Choroid plexus epithelial cell (primary cell): ENCODE measurements at regions not wholly inside any gene's neighbourhood (a gene's known extent, or its start where the extent isn't known, plus 50 kb on each side); places are given as distances from the start of the nearest gene placed in this dataset.
"Not testable (repeated sequence)": the region's sequence is repeated elsewhere in the genome, so short reads cannot be mapped to it uniquely, and the experiment has no call there.

Source experiments
- DNase-seq: peaks from one replicate; pipeline ENCODE4 v3.0.0-alpha.2; 2010; ENCODE audit warnings: low read depth
- H3K4me3 ChIP-seq: 2 replicates; pipeline ENCODE4 v1.5.1; 2011; ENCODE audit warnings: low read depth, mild to moderate bottlenecking, control low read depth, low read length, moderate library complexity
- TF ChIP-seq, protein P1 (sequence below): conservative IDR thresholded peaks from 2 replicates; pipeline ENCODE4 v1.5.1; 2011; ENCODE audit warnings: low read depth, mild to moderate bottlenecking, control low read depth, inconsistent platforms, low read length, moderate library complexity

DNA sequence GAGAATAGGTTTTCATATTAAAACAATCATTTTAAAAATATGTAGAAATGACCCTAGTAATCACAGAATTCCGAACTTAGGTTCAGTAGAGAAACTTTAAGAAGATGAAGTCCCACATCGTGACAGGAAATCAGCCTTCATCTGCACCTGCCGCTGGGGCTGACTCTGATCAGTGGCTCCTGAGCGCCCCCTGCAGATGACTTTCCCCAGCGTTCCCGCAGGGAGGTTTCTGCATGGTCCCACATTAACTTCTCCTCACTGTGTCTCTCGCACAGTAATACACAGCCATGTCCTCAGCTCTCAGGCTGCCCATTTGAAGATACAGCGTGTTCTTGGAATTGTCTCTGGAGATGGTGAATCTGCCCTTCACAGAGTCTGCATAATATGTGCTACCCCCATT lies 1131.1 kb downstream of the TMEM121 start:
- TF ChIP-seq, protein P1, sequence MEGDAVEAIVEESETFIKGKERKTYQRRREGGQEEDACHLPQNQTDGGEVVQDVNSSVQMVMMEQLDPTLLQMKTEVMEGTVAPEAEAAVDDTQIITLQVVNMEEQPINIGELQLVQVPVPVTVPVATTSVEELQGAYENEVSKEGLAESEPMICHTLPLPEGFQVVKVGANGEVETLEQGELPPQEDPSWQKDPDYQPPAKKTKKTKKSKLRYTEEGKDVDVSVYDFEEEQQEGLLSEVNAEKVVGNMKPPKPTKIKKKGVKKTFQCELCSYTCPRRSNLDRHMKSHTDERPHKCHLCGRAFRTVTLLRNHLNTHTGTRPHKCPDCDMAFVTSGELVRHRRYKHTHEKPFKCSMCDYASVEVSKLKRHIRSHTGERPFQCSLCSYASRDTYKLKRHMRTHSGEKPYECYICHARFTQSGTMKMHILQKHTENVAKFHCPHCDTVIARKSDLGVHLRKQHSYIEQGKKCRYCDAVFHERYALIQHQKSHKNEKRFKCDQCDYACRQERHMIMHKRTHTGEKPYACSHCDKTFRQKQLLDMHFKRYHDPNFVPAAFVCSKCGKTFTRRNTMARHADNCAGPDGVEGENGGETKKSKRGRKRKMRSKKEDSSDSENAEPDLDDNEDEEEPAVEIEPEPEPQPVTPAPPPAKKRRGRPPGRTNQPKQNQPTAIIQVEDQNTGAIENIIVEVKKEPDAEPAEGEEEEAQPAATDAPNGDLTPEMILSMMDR, result no peak
- no peak for DNase-seq
- no peak overlapping the region for H3K4me3 ChIP-seq

DNA sequence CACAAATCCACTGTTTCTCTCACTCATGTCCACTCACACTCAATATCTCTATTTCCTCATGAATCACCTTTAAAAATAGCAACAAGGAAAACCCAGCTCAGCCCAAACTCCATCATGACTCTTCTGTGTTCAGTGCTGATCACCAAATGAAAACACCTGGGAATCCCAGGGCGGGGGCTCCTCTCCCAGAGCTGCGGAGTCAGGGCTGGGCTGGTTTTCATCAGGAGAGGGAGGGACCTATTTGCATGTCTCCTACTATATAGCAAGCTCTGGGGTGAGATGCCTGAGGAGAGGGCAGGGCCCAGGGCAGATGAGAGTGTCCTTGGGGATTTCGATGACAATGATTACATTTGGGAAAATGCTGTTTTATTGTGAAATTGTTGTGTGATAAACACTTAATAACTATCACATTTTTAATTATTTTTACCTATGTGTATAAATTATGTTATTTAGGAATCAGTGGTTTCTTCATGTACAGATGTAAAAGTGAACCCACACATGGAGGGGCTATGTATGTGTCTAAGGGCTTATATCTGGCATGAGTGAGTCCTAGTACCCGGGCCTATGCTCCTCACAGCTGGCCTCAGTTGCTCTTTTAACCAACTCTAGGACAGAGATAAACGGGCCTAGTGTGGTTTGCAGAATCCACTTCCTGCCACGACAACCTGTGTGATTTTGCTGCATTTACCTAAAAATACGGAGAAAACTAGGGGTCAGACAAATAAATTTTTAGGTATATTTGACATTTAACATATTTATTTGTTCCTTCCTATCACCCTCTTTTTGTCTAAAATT lies 1131.9 kb downstream of the TMEM121 start:
- not testable (repeated sequence) for DNase-seq, H3K4me3 ChIP-seq

DNA sequence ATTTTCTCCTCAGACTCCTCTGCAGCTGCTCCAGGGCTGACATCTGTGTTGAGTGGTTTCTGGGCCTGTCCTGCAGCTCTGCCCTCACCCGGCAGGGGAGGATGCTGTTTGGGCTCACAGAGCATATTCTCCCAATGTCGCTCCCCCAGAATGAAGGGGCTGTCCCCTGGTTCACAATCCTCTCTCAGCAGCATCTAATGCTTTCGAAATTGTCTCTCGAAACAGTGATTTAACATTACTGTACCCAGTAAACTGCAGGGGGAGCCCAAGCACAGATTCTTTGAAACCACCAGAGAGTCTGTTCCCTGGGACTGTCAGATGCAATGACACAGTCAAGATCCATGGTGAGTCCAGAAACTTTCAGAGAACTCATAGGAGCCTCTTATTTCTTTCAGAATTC lies 1135.2 kb downstream of the TMEM121 start:
- not testable (repeated sequence) for DNase-seq

DNA sequence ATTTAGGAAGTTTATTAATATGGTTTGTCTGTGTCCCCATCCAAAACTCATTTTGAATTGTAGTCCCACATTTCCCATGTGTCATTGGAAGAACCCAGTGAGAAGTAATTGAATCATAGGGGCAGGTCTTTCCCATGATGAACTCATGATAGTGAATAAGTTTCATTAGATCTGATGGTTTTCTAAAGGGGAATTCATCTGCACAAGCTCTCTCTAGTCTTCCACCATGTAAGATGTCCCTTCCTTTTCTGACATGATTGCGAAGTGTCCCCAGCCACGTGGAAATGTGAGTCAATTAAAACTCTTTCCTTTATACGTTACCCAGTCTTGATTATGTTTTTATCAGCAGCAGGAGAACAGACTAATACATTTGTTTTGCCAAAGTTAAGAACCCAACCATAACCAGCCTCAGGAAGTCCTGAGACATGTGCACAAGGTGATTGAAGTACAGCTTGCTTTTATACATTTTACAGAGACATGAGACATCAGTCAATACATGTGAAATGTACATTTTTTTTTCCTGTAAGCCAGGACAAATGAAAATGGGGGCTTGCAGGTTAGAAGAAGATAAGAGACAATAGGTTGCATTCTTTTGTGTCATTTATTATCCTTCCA lies 1136.7 kb downstream of the TMEM121 start:
- H3K4me3 ChIP-seq, result no peak overlapping the region
- no peak for DNase-seq
- TF ChIP-seq, protein P1, result no peak

More for the DNA sequence above, 1135.2 kb downstream of the TMEM121 start:
- H3K4me3 ChIP-seq, result not testable (repeated sequence)

DNA sequence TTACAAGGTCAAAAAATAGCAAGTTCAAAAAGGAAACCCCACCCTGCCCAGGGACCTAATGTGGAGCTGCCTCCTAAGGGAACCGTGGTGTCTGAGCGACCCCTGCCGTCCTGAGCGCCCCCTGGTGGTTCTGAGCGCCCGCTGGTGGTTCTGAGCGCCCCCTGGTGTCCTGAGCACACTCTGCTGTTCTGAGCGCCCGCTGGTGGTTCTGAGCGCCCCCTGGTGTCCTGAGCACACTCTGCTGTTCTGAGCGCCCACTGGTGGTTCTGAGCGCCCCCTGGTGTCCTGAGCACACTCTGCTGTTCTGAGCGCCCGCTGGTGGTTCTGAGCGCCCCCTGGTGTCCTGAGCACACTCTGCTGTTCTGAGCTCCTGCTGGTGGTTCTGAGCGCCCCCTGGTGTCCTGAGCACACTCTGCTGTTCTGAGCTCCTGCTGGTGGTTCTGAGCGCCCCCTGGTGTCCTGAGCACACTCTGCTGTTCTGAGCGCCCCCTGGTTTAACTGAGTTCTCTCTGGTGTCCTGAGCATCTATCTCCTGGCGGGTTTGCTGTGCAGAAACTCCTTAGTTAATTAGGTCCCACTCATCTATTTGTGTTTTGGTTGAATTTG lies 1137.5 kb downstream of the TMEM121 start:
- not testable (repeated sequence) for DNase-seq, H3K4me3 ChIP-seq

DNA sequence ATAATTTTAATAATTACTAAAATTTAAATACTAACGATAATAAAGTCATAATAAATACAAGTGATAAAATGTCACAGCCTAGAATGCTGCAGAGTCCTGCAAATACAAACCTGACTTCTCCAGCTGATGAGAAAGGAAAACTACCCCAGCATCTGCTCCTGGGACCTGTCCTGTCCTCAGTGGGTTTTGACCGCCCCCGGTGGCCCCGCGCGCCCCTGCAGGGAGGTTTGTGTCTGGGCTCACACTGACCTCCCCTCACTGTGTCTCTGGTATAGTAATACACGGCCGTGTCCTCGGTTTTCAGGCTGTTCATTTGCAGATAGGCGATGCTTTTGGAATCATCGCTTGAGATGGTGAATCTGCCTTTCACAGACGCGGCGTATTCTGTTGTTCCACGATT lies 1139.4 kb downstream of the TMEM121 start:
- DNase-seq, result no peak
- TF ChIP-seq, protein P1, result no peak

More for the DNA sequence above, 1137.5 kb downstream of the TMEM121 start:
- TF ChIP-seq, protein P1, result peak; percentile 14

DNA sequence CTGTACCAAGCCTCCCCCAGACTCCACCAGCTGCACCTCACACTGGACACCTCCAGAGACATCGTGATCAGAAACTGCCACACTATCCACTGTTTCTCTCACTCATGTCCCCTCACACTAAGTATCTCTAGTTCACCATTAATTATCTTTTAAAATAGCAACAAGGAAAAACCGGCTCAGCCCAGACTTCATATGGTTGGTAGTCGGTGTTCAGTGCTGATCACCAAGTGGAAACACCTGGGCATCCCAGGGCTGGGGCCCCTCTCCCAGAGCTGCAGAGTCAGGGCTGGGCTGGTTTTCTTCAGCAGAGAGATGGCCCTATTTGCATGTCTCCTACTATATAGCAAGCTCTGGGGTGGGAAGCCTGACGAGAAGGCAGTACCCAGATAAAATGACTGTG lies 1140.0 kb downstream of the TMEM121 start:
- H3K4me3 ChIP-seq, result no peak overlapping the region

More for the DNA sequence above, 1139.4 kb downstream of the TMEM121 start:
- no peak overlapping the region for H3K4me3 ChIP-seq

More for the DNA sequence above, 1140.0 kb downstream of the TMEM121 start:
- no peak for DNase-seq
- TF ChIP-seq, protein P1, result no peak
